Vagina (tissue), 2 donors: ENCODE measurements at regions not wholly inside any gene's neighbourhood (a gene's known extent, or its start where the extent isn't known, plus 50 kb on each side); places are given as distances from the start of the nearest gene placed in this dataset.
A peak's percentile ranks its signal among the peaks of the same experiment; 100 is the strongest.

Source experiments
- DNase-seq, 2 donors: peaks; one replicate each; pipeline ENCODE4 v3.0.0-alpha.2; 2017; ENCODE audit errors: extremely low spot score in 2 of 2
- H3K27ac ChIP-seq: fragments of 200-600 bp; sonication (generic); one replicate; pipeline ENCODE4 v1.5.1; 2019
- H3K27me3 ChIP-seq: fragments of 200-600 bp; sonication (generic); one replicate; pipeline ENCODE4 v1.5.1; 2019
- H3K36me3 ChIP-seq, 2 donors: fragments of 200-600 bp; sonication (generic); one replicate each; pipeline ENCODE4 v1.5.1; 2017 to 2019
- H3K4me1 ChIP-seq: fragments of 200-600 bp; sonication (generic); one replicate; pipeline ENCODE4 v1.5.1; 2019
- H3K4me3 ChIP-seq, 2 donors: fragments of 200-600 bp; sonication (generic); 1 replicate in 1 of 2; 2 replicates in 1 of 2; pipeline ENCODE4 v1.5.1; 2016 to 2019
- H3K9me3 ChIP-seq: fragments of 200-600 bp; sonication (generic); one replicate; pipeline ENCODE4 v1.5.1; 2019
- POLR2A ChIP-seq, 2 donors: fragments of 450-650 bp; IDR thresholded peaks; one replicate each; pipeline ENCODE4 v1.6.1; 2017; ENCODE audit warnings: antibody characterized with exemption in 2 of 2, mild to moderate bottlenecking in 2 of 2, moderate library complexity in 2 of 2
- POLR2AphosphoS5 ChIP-seq, 2 donors: sonication (generic); formaldehyde crosslinking; IDR thresholded peaks; one replicate each; pipeline ENCODE4 v1.9.0; 2017; ENCODE audit warnings: antibody characterized with exemption in 2 of 2, mild to moderate bottlenecking in 2 of 2, low read depth in 1 of 2; ENCODE audit not compliant: insufficient read depth in 1 of 2
- intact Hi-C: fragments of 100-400 bp; cut with DNase I; formaldehyde crosslinking; loops from one replicate; pipeline ENCODE4 v1.15.1; 2023
- TF ChIP-seq, protein P1 (sequence below), 3 experiments: fragments of 450-650 bp in 2 of 3; fragments of 200-600 bp in 1 of 3; sonication (generic) in 1 of 3; IDR thresholded peaks; one replicate each; pipeline ENCODE4 v1.5.1; 2017 to 2019; ENCODE audit warnings: antibody characterized with exemption in 3 of 3, mild to moderate bottlenecking in 2 of 3, moderate library complexity in 2 of 3

DNA sequence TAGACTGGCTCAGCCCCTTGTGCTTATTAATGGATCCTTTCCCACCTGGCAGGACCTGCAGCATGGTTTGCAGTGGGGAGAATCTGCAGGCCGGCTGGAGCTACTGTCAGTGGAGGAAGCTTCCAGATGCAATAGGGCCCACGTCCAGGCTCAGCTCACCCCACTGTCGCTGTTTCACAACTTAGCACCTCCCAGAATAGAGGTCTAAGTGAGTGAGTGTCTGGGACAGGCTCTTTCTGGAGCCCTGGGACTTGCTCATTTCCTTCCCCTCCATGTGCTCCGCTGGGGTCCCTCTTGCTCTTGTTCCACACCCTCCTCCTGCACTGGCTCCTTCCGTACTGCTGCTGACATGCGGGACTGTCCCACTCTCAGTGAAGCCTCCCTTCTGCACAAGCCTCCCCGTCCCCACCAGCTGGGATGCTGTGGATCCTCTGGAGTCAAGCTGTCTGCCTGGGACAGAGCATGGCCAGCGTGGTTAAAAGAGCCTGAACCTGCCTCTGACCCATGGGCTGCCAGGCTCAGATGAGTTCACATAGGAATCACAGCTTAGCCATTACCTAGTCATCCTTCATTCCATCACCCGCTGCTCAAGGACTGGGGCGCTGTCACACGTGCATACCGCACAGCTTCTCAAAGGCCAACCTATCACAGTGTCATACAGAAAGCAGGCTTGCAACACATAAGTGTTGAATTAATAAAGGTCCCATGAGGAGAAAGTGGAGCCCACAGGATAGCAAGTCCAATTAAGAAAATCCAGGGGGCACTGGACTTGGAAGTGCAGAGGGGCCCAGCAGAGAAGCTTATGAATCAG is 135.9 kb downstream of the ACKR3 start:
- DNase-seq, result no peak
- Histone ChIP-seq H3K9me3 (no peaks in the 10 kb centered on the region), H3K4me1 (no peaks in the 10 kb centered on the region), H3K4me3 (no peak overlapping the region), H3K36me3 (no peaks in the 10 kb centered on the region), H3K27me3 (no peaks in the 10 kb centered on the region), H3K27ac (no peak overlapping the region)
- intact Hi-C loops, result no loop called here
- TF ChIP-seq, protein P1, sequence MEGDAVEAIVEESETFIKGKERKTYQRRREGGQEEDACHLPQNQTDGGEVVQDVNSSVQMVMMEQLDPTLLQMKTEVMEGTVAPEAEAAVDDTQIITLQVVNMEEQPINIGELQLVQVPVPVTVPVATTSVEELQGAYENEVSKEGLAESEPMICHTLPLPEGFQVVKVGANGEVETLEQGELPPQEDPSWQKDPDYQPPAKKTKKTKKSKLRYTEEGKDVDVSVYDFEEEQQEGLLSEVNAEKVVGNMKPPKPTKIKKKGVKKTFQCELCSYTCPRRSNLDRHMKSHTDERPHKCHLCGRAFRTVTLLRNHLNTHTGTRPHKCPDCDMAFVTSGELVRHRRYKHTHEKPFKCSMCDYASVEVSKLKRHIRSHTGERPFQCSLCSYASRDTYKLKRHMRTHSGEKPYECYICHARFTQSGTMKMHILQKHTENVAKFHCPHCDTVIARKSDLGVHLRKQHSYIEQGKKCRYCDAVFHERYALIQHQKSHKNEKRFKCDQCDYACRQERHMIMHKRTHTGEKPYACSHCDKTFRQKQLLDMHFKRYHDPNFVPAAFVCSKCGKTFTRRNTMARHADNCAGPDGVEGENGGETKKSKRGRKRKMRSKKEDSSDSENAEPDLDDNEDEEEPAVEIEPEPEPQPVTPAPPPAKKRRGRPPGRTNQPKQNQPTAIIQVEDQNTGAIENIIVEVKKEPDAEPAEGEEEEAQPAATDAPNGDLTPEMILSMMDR (IDR thresholded peaks at IDR 0.05), result no peak
- TF ChIP-seq POLR2AphosphoS5 (IDR thresholded peaks at IDR 0.05; ENCODE audit: insufficient read depth in 1 of 2, low read depth in 1 of 2) (no peak), POLR2A (IDR thresholded peaks at IDR 0.05) (no peak)

DNA sequence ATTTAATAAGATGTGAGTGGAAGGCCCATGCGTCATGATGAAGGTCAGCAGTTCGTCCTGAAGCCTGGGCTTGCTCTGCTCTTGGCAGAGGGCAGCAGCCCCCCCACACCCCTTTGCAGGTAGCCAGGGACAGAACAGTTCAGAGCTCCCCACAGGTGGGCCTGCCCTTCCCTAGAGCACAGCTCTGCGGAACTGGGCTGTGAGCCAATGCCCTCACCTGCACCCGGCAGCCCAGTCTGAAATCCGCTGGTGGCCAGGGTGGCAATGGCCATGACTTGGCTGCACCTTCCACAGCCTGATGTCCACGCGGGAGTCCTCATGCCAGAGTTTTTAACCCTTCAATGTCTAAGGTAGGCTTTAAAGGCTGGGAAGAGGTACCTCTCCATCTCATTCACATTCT is 136.7 kb downstream of the ACKR3 start:
- H3K27ac ChIP-seq, result no peak overlapping the region
- intact Hi-C loops, result no loop called here
- no peak overlapping the region for H3K4me3 ChIP-seq
- H3K4me1 ChIP-seq, result no peaks in the 10 kb centered on the region
- DNase-seq, result no peak
- TF ChIP-seq, protein P1 (IDR thresholded peaks at IDR 0.05), result no peak
- TF ChIP-seq POLR2A (IDR thresholded peaks at IDR 0.05) (no peak), POLR2AphosphoS5 (IDR thresholded peaks at IDR 0.05; ENCODE audit: insufficient read depth in 1 of 2, low read depth in 1 of 2) (no peak)
- H3K27me3 ChIP-seq, result no peaks in the 10 kb centered on the region
- H3K36me3 ChIP-seq, result no peaks in the 10 kb centered on the region
- no peaks in the 10 kb centered on the region for H3K9me3 ChIP-seq

DNA sequence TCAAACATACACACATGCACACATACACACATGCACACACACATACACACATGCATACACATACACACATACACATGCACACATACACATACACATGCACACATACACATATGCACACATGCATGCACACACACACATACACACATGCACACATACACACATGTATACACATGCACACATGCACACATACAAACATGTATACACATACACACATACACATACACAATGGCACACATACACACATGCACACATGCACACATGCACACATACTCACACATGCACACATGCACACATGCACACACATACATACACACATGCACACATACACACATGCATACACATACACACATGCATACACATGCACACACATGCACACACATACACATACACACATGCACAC is 137.2 kb downstream of the ACKR3 start:
- H3K4me1 ChIP-seq, result no peaks in the 10 kb centered on the region
- no peaks in the 10 kb centered on the region for H3K27me3 ChIP-seq
- DNase-seq, result no peak
- H3K36me3 ChIP-seq, result no peaks in the 10 kb centered on the region
- TF ChIP-seq, protein P1 (IDR thresholded peaks at IDR 0.05), result no peak
- no peak overlapping the region for H3K27ac ChIP-seq
- intact Hi-C loops, result no loop called here
- no peaks in the 10 kb centered on the region for H3K9me3 ChIP-seq
- H3K4me3 ChIP-seq, result no peak overlapping the region

DNA sequence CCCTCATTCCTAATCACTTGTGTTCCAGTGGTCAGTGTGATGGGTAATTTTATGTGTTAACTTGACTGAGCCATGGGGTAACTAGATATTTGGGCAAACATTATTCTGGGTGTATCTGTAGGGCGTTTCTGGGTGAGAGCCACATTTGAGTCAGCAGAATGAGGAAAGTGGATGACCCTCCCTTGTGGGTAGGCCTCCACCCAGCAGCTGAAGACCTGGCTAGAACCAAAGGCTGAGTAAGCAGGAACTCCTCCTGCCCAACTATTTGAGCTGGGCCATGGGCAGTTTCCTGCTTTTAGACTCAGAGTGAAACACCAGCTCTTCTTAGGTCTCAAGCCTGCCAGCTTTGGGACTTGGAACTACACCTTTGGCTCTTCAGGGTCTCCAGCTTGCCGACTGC is 141.8 kb downstream of the ACKR3 start:
- H3K4me1 ChIP-seq, result peaks cover 20% of the 10 kb centered on the region
- peak overlapping the region; percentile 16 for H3K27ac ChIP-seq
- intact Hi-C loops, result no loop called here
- H3K4me3 ChIP-seq, result no peak overlapping the region
- no peak for TF ChIP-seq POLR2A (IDR thresholded peaks at IDR 0.05)
- TF ChIP-seq POLR2AphosphoS5 (IDR thresholded peaks at IDR 0.05; ENCODE audit: insufficient read depth in 1 of 2, low read depth in 1 of 2), result peak in 1 of 2 donors; percentile 39
- no peaks in the 10 kb centered on the region for H3K27me3 ChIP-seq
- no peaks in the 10 kb centered on the region for H3K36me3 ChIP-seq
- no peaks in the 10 kb centered on the region for H3K9me3 ChIP-seq
- no peak for DNase-seq

DNA sequence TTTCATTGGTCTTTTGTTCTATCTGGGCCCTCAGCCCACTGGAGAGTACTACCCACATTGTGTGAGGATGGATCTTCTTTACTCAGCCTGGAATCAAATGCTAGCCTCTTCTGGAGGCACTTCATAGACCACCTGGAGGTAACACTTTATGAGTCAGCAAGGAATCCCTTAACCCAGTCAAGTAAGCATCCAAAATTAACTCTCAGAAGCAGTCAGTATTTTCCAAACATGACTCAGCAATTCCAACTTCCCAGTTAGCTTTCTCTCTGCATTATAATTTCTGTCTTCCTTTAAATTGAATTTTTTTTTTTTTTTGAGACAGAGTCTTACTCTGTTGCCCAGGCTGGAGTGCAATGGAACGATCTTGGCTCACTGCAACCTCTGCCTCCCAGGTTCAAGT is 142.7 kb downstream of the ACKR3 start:
- Histone ChIP-seq H3K27me3 (no peaks in the 10 kb centered on the region), H3K27ac (no peak overlapping the region)
- TF ChIP-seq POLR2A (IDR thresholded peaks at IDR 0.05) (no peak), POLR2AphosphoS5 (IDR thresholded peaks at IDR 0.05; ENCODE audit: insufficient read depth in 1 of 2, low read depth in 1 of 2) (no peak)
- TF ChIP-seq, protein P1 (IDR thresholded peaks at IDR 0.05), result no peak

More for the DNA sequence above, 142.7 kb downstream of the ACKR3 start:
- Histone ChIP-seq H3K4me3 (no peak overlapping the region), H3K4me1 (peaks cover 20% of the 10 kb centered on the region), H3K9me3 (no peaks in the 10 kb centered on the region), H3K36me3 (no peaks in the 10 kb centered on the region)
- DNase-seq, result no peak
- intact Hi-C loops, result no loop called here
